IMR-90 (cell line): ENCODE measurements at regions not wholly inside any gene's neighbourhood (a gene's known extent, or its start where the extent isn't known, plus 50 kb on each side); places are given as distances from the start of the nearest gene placed in this dataset.

Source experiments
- ATAC-seq: fragments of 200-7000 bp; cut with Tn5 transposase; 2 replicates; pipeline ENCODE4 v1.9.1; 2020; ENCODE audit warnings: low read depth, mild to moderate bottlenecking, moderate library complexity
- BruUV-seq: library from RNA; stranded (reverse); fragments of 400-500 nt; replicated peaks from 2 replicates; lab custom pipeline; 2021; lab: Mats Ljungman, UMichigan
- CTCF ChIA-PET: fragments of 300-600 bp; formaldehyde crosslinking; extraction: SDS; loops from one replicate; lab custom pipeline; 2021; ENCODE audit warnings: antibody characterized with exemption; lab: Yijun Ruan, JAX
- POLR2A ChIA-PET: fragments of 300-600 bp; sonication (Branson Sonifier 250); formaldehyde crosslinking; loops from one replicate; lab custom pipeline; 2022; ENCODE audit warnings: antibody characterized with exemption; ENCODE audit not compliant: unreplicated experiment; lab: Charles Lee
- DNase-seq: peaks from one replicate; pipeline ENCODE4 v3.0.0; 2013
- H2AFZ ChIP-seq: replicated peaks from 2 replicates; pipeline ENCODE3; 2013; ENCODE audit warnings: low read length, mild to moderate bottlenecking; ENCODE audit not compliant: poor library complexity
- H2AK5ac ChIP-seq: 2 replicates; pipeline ENCODE4 v1.6.1; 2013; ENCODE audit warnings: low read depth, low read length, inconsistent platforms
- H2AK9ac ChIP-seq: replicated peaks from 2 replicates; pipeline ENCODE3; 2013; ENCODE audit warnings: mild to moderate bottlenecking, low read depth, low read length, moderate library complexity; ENCODE audit not compliant: poor library complexity
- H2BK120ac ChIP-seq: 2 replicates; pipeline ENCODE4 v1.6.1; 2013; ENCODE audit warnings: low read depth, low read length, inconsistent platforms
- H2BK15ac ChIP-seq: 3 replicates; pipeline ENCODE4 v1.6.1; 2013; ENCODE audit warnings: low read depth, low read length, inconsistent platforms
- H2BK20ac ChIP-seq: 2 replicates; pipeline ENCODE4 v1.6.1; 2013; ENCODE audit warnings: low read depth, mild to moderate bottlenecking, inconsistent platforms, low read length, moderate library complexity
- H2BK5ac ChIP-seq: 2 replicates; pipeline ENCODE4 v1.6.1; 2013; ENCODE audit warnings: mild to moderate bottlenecking, low read depth, low read length, inconsistent platforms; ENCODE audit not compliant: poor library complexity, severe bottlenecking
- H3K14ac ChIP-seq: replicated peaks from 2 replicates; pipeline ENCODE4 v1.6.1; 2013; ENCODE audit warnings: low read depth, low read length, inconsistent platforms
- H3K18ac ChIP-seq: 2 replicates; pipeline ENCODE4 v1.6.1; 2013; ENCODE audit warnings: low read depth, low read length, control low read depth
- H3K23ac ChIP-seq: 2 replicates; pipeline ENCODE4 v1.6.1; 2013; ENCODE audit warnings: low read depth, low read length, inconsistent platforms
- H3K27ac ChIP-seq: 2 replicates; pipeline ENCODE4 v1.5.1; 2013; ENCODE audit warnings: mild to moderate bottlenecking, control low read depth, low read length; ENCODE audit not compliant: insufficient read depth
- H3K27me3 ChIP-seq: 2 replicates; pipeline ENCODE4 v1.6.1; 2013; ENCODE audit warnings: low read length; ENCODE audit not compliant: control insufficient read depth, insufficient read depth
- H3K36me3 ChIP-seq: 2 replicates; pipeline ENCODE4 v1.6.1; 2013; ENCODE audit warnings: low read length, mixed read lengths; ENCODE audit not compliant: control insufficient read depth, insufficient read depth
- H3K4ac ChIP-seq: 2 replicates; pipeline ENCODE4 v1.6.1; 2013; ENCODE audit warnings: low read depth, low read length, inconsistent platforms
- H3K4me1 ChIP-seq: 2 replicates; pipeline ENCODE4 v1.6.1; 2013; ENCODE audit warnings: low read length, mixed read lengths; ENCODE audit not compliant: control insufficient read depth, insufficient read depth
- H3K4me2 ChIP-seq: 2 replicates; pipeline ENCODE4 v1.6.1; 2013; ENCODE audit warnings: low read depth, mild to moderate bottlenecking, control low read depth, low read length, moderate library complexity
- H3K4me3 ChIP-seq: 2 replicates; pipeline ENCODE4 v1.5.1; 2013; ENCODE audit warnings: low read depth, mild to moderate bottlenecking, control low read depth, low read length, moderate library complexity; ENCODE audit not compliant: insufficient read depth
- H3K56ac ChIP-seq: 2 replicates; pipeline ENCODE4 v1.6.1; 2013; ENCODE audit warnings: low read length, inconsistent platforms; ENCODE audit not compliant: insufficient read depth; ENCODE audit errors: extremely low read depth
- H3K79me1 ChIP-seq, 2 experiments: 2 replicates each; pipeline ENCODE4 v1.6.1; 2013; ENCODE audit warnings: low read length in 2 of 2, inconsistent platforms in 1 of 2, low read depth in 1 of 2
- H3K9ac ChIP-seq: 2 replicates; pipeline ENCODE4 v1.6.1; 2013; ENCODE audit warnings: low read depth, low read length, control low read depth
- H3K9me1 ChIP-seq: 2 replicates; pipeline ENCODE4 v1.6.1; 2013; ENCODE audit warnings: low read length, inconsistent platforms; ENCODE audit not compliant: insufficient read depth
- H3K9me3 ChIP-seq: 2 replicates; pipeline ENCODE4 v1.6.1; 2013; ENCODE audit warnings: low read length; ENCODE audit not compliant: control insufficient read depth, insufficient read depth
- H4K20me1 ChIP-seq: 2 replicates; pipeline ENCODE4 v1.6.1; 2013; ENCODE audit warnings: low read length, inconsistent platforms; ENCODE audit not compliant: insufficient read depth
- H4K5ac ChIP-seq: 2 replicates; pipeline ENCODE4 v1.6.1; 2013; ENCODE audit warnings: mild to moderate bottlenecking, low read depth, low read length, control low read depth
- H4K8ac ChIP-seq, 2 experiments: 2 replicates each; pipeline ENCODE4 v1.6.1; 2013; ENCODE audit warnings: low read depth in 2 of 2, low read length in 2 of 2, control low read depth in 1 of 2, inconsistent platforms in 1 of 2
- H4K91ac ChIP-seq: 2 replicates; pipeline ENCODE4 v1.6.1; 2013; ENCODE audit warnings: low read depth, low read length, inconsistent platforms; ENCODE audit not compliant: insufficient read depth
- MAFK ChIP-seq: IDR thresholded peaks from 2 replicates; pipeline ENCODE4 v1.6.1; 2012; ENCODE audit warnings: low read depth, low read length, improper control_type of control experiment
- MXI1 ChIP-seq: IDR thresholded peaks from 2 replicates; pipeline ENCODE4 v1.6.1; 2012; ENCODE audit warnings: low read depth, mild to moderate bottlenecking, low read length, moderate library complexity, borderline replicate concordance
- WGBS, 2 experiments: methylation state at CpG; one replicate each; pipeline versions ENCODE4 v1.1.5 to v1.1.7; 2013; ENCODE audit warnings: missing lambda C conversion rate in 2 of 2; ENCODE audit not compliant: insufficient read length in 1 of 2; ENCODE audit errors: extremely low coverage in 2 of 2; 5-methylcytosine and 5-hydroxymethylcytosine counted together
- dilution Hi-C: fragments of 300-500 bp; cut with HindIII; formaldehyde crosslinking; loops from one replicate; pipeline ENCODE4 v1.14.3; 2018; ENCODE audit warnings: low sequenced_read_pairs; ENCODE audit not compliant: unreplicated experiment
- in situ Hi-C: fragments of 300-500 bp; cut with MboI; formaldehyde crosslinking; loops from 3 replicates; pipeline ENCODE4 v1.14.3; 2019; ENCODE audit warnings: low sequenced_read_pairs, inconsistent platforms, mixed read lengths
- intact Hi-C: fragments of 100-400 bp; cut with micrococcal nuclease; formaldehyde crosslinking; loops from 2 replicates; pipeline ENCODE4 v1.10.0; 2022

DNA sequence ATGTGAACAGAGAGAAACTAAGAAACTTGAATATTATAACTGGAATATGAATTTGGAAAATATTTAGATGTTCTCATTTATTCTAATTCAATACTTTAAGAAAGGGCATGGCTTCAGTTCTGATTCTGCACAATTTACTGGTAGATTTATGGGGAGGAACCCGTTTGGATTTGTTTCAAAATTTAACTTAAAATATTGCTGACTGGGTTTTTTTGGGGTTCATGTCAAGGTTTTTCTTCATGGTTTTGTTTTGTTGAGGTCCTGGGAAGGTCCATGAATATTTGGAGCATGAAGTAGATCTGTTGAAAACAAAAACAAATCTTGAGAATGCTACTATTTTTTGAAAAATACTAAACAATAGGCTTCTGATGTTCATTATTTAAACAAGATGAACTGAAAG lies 214.7 kb downstream of the PIK3R1 start:
- DNase-seq: no peak
- BruUV-seq: no TSS peak
- Histone ChIP-seq H3K23ac (no peak overlapping the region), H4K20me1 (no peaks in the 10 kb centered on the region), H3K9me1 (peaks cover 7% of the 10 kb centered on the region), H3K4me2 (no peak overlapping the region), H3K79me1 (no peaks in the 10 kb centered on the region), H3K4ac (no peak overlapping the region), H3K36me3 (no peaks in the 10 kb centered on the region), H3K9me3 (no peaks in the 10 kb centered on the region), H4K8ac (no peak overlapping the region), H2BK20ac (no peak overlapping the region), H2BK5ac (no peak overlapping the region), H2AK9ac (no peak overlapping the region), H3K27ac (no peak overlapping the region), H3K27me3 (no peaks in the 10 kb centered on the region), H4K5ac (no peak overlapping the region), H3K9ac (no peak overlapping the region), H3K4me3 (no peak overlapping the region), H3K14ac (no peak overlapping the region), H2AK5ac (no peak overlapping the region), H2BK15ac (no peak overlapping the region), H4K91ac (no peak overlapping the region), H3K56ac (no peak overlapping the region), H3K18ac (no peak overlapping the region), H3K4me1 (peaks cover 3% of the 10 kb centered on the region; the same call in 1 of the 2 replicates), H2BK120ac (no peak overlapping the region), H2AFZ (no peak overlapping the region)
- POLR2A ChIA-PET: no interaction called here
- intact Hi-C loops: no loop called here
- ATAC-seq: no peak
- in situ Hi-C loops: no loop called here
- TF ChIP-seq MXI1: no peak
- peak; percentile 90 for TF ChIP-seq MAFK
- WGBS, 2 experiments: no CpG with 5 or more reads among the region's 1 CpG
- dilution Hi-C loops: no loop called here
- CTCF ChIA-PET: no interaction called here
